HG03039 (cell line): ENCODE measurements at regions not wholly inside any gene's neighbourhood (a gene's known extent, or its start where the extent isn't known, plus 50 kb on each side); places are given as distances from the start of the nearest gene placed in this dataset.
"Not testable (repeated sequence)": the region's sequence is repeated elsewhere in the genome, so short reads cannot be mapped to it uniquely, and the experiment has no call there.

Experiments
- ATAC-seq: cut with Tn5 transposase; IDR thresholded peaks from one replicate; pipeline ENCODE4 v1.9.1; 2021; ENCODE audit warnings: mild to moderate bottlenecking, moderate library complexity; ENCODE audit not compliant: unreplicated experiment

GRCh38 chr10:8278099-8278498, 223.6 kb downstream of the GATA3 start:
- no peak for ATAC-seq

- ATAC-seq: no peak
These were observed 225.1 kb downstream of the GATA3 start for GRCh38 chr10:8279598-8279997.

- ATAC-seq: no peak
These were observed 226.5 kb downstream of the GATA3 start for GRCh38 chr10:8280946-8281345.

GRCh38 chr10:8282340-8282739, 227.9 kb downstream of the GATA3 start:
- ATAC-seq: no peak

- ATAC-seq: no peak
These were observed 228.8 kb downstream of the GATA3 start for GRCh38 chr10:8283166-8283905.

- no peak for ATAC-seq
These were observed 229.5 kb downstream of the GATA3 start for GRCh38 chr10:8283986-8284385.

- ATAC-seq: not testable (repeated sequence)
These were observed 231.5 kb downstream of the GATA3 start for GRCh38 chr10:8285970-8286369.

GRCh38 chr10:8288600-8288999, 234.1 kb downstream of the GATA3 start:
- ATAC-seq: no peak

GRCh38 chr10:8289186-8289924, 234.9 kb downstream of the GATA3 start:
- ATAC-seq: no peak

GRCh38 chr10:8294779-8295178, 240.3 kb downstream of the GATA3 start:
- ATAC-seq: no peak

GRCh38 chr10:8295311-8295710, 240.8 kb downstream of the GATA3 start:
- ATAC-seq: no peak

GRCh38 chr10:8296090-8296733, 241.7 kb downstream of the GATA3 start:
- ATAC-seq: no peak

GRCh38 chr10:8296734-8297101, 242.2 kb downstream of the GATA3 start:
- ATAC-seq: no peak

- no peak for ATAC-seq
These were observed 242.6 kb downstream of the GATA3 start for GRCh38 chr10:8297107-8297506.

GRCh38 chr10:8297959-8298358, 243.5 kb downstream of the GATA3 start:
- ATAC-seq: no peak

GRCh38 chr10:8298896-8299570, 244.5 kb downstream of the GATA3 start:
- ATAC-seq: no peak

- no peak for ATAC-seq
These were observed 246.4 kb downstream of the GATA3 start for GRCh38 chr10:8300925-8301324.

- no peak for ATAC-seq
These were observed 246.8 kb downstream of the GATA3 start for GRCh38 chr10:8301333-8301732.

GRCh38 chr10:8301831-8302230, 247.3 kb downstream of the GATA3 start:
- ATAC-seq: no peak

- no peak for ATAC-seq
These were observed 248.1 kb downstream of the GATA3 start for GRCh38 chr10:8302565-8302964.

- no peak for ATAC-seq
These were observed 250.4 kb downstream of the GATA3 start for GRCh38 chr10:8304861-8305260.
